ENCODE measurements at regions not wholly inside any gene's neighbourhood (a gene's known extent, or its start where the extent isn't known, plus 50 kb on each side); places are given as distances from the start of the nearest gene placed in this dataset.

GRCh38 chr14:34241185-34241711, 220.8 kb downstream of the SPTSSA start:
- no peak for DNase-seq (ENCODE audit: low spot score)

GRCh38 chr14:34238610-34239009, 223.4 kb downstream of the SPTSSA start:
- no peak for DNase-seq (ENCODE audit: low spot score)

DNA sequence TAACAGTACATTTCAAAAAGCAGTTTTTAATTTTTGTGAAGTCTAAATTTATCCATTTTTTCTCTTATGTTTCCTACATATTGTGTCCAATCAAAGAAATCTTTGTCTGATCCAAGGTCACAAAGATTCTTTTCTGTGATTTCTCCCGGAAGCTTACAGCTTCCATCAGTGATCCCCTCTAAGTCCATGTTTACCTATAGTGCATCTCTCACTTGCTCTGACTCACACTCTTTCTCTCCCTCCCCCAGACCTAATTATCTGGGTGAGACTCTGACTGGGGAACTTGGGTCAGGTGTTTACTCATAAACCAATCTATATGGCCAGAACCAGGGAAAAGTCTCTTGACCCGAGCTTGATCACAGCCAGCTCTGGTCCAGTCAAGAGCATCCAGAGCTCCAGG, 224.4 kb downstream of the SPTSSA start:
- no peak for DNase-seq (ENCODE audit: low spot score)

DNA sequence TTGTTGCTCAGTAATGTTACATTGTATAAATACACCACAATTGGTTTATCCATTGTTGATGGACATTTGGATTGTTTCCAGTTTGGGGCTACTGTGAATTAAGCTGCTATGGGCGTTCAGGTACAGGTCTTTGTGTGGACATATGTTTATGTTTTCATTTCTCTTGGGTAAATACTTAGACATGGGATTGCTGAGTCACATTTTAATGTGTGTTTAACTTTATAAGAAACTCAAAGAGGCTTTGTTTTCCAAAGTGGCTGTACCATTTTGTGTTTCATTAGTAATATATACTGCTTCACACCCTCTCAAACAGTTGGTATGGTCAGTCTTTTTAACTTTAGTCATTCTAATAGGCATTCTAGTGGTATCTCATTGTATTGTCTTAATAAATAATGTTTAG, 225.0 kb downstream of the SPTSSA start:
- no peak for DNase-seq (ENCODE audit: low spot score)

DNA sequence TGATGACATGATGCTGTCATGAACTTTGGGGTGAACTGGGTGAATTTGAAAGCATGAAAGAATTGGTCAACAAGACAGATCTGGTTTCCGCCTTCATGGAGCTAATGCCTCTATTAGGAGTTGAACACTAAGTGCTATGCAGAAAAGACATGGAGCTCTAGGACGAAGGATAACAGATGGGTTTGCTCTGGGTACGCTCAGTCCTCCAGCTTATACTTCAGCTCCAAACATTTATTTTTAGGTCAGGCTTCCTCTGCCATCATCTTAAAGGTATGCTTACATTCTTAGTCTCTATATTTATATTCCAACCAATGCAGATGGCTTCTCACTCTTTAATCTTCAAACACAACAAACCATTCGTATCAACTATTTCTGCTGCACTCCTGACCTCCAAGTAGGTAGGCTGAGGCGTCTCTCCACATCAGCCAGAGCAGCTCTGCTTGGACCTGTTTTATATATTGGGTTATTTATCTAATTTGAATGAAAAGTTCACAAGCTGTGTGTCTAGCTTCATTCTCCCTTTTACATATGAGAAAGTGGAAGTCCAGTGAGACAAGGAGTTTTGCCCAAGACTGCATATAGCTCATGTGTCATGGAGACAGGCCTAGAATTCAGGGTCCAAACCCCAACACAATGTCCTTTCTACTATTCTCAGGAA, 226.3 kb downstream of the SPTSSA start:
- no peak for DNase-seq (ENCODE audit: low spot score)

GRCh38 chr14:34234258-34234657, 227.8 kb downstream of the SPTSSA start:
- DNase-seq (ENCODE audit: low spot score) = no peak

DNA sequence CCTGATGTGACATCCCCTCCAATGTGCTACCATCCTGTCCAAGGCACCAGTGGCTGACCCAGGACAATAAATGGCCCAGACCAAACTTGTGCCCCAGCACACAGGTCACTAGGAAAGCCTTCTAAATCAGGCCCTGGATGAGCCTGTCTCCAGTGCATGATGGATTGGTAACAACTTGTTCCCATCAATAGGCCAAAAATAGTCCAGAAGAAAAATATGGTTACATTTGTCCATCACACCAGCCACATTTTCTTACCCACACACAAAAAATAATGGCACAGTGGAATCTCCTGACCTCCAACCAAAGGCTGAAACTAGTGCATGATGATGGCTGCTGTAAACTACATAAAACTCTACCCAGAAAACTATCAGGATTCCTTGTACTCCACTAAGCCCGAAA, 228.4 kb downstream of the SPTSSA start:
- no peak for DNase-seq (ENCODE audit: low spot score)

DNA sequence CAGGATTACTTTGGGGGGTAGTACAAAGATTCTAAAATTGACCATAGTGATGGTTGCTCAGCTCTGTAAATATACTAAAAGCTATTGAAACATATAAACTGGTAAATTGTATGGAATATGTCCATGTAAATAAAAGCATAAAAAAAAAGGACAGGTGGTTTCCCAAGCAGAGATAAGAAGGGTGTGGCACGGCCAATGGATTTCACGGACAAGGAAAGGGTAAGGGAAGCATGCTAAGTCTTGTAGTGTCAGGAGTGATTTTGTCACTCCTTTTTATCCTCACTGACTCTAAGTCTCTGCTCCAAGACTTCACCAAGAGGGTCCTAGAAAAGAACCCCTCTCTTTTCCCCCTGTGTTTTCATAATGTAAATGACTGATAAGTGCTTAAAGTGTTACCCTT, 229.2 kb downstream of the SPTSSA start:
- no peak for DNase-seq (ENCODE audit: low spot score)

DNA sequence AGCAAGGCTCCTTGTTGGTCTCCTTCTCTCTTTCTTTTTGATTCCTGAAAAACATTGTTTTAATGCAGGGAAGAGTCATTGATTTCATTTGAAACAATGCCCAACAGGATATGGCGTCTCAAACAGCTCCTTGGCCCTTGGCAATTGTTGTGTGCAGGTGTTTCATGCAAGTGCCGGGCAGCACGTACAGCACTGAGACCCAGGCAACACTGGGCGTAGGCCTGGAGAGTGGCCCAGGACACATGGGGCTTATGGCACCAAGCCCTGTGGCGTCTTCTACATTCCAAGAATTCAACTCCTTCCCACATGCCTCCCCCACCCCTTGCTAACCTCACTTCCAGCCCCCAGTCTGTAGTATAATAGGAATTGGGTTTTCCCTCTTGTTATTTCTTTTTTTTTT, 230.4 kb downstream of the SPTSSA start:
- DNase-seq (ENCODE audit: low spot score) = no peak

- no peak for DNase-seq (ENCODE audit: low spot score)
Measured at GRCh38 chr14:34229140-34229539, 232.9 kb downstream of the SPTSSA start.

DNA sequence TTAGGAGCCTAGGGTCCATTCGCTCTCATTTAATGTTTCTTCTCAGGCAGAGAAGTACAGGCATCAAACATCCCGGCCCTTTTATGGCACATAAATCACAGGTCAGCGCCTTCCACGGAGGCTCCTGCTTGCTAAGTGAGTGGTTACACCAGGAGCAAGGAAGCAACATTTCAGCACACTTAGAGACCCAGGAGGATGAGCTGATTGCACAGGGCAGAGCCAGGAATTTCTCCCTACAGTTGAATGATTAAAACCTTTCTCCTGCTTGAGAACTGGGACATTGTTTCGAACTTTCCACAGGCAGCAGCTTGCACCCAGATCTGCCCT, 233.4 kb downstream of the SPTSSA start:
- no peak for DNase-seq (ENCODE audit: low spot score)

- peak; percentile 91 for DNase-seq (ENCODE audit: low spot score)
Measured at GRCh38 chr14:34227834-34228649, 234.0 kb downstream of the SPTSSA start.

DNA sequence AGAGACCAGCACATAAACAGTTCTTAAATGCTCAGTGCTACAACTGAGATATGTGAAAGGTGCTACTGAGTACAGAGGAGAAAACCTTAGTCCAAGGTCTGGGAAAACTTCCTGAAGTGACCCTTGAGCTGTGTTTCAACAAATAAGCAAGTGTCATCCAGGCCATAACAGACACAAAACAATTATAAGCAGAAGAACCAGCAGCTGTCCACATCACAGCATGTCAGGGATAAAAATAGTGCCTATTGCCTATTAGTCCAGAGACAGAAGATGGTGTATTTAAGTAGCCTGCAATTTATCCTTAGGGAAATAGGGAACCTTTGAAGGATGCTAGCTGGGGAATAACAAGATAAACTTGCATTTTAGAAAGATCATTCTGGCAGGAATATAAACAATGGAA, 237.8 kb downstream of the SPTSSA start:
- DNase-seq (ENCODE audit: low spot score) = no peak

- no peak for DNase-seq (ENCODE audit: low spot score)
Measured at GRCh38 chr14:34223373-34224148, 238.5 kb downstream of the SPTSSA start.

- DNase-seq (ENCODE audit: low spot score) = no peak
Measured at GRCh38 chr14:34222867-34223266, 239.2 kb downstream of the SPTSSA start.

DNA sequence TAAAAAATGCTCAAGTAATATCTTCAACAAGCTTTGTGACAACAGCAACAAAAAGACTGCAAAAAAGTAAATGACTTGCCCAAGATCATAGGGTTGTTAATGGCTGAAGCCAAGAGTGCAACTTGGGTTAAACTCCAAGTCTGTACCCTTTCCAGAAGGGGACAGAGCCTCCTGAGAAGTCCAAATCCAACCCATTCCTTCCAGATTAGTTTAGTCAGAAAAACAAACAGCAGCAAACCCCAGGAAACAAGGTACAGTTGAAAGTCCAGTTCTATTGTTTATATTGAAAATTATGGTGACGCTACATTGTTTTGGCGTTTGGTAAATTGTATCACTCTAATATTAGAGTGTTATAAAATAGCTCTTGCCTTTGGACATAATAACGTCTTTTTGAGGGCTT, 239.9 kb downstream of the SPTSSA start:
- DNase-seq (ENCODE audit: low spot score) = no peak

- DNase-seq (ENCODE audit: low spot score) = no peak
Measured at GRCh38 chr14:34220921-34221320, 241.1 kb downstream of the SPTSSA start.

- DNase-seq (ENCODE audit: low spot score) = no peak
Measured at GRCh38 chr14:34220378-34220706, 241.7 kb downstream of the SPTSSA start.

- DNase-seq (ENCODE audit: low spot score) = no peak
Measured at GRCh38 chr14:34219661-34220377, 242.2 kb downstream of the SPTSSA start.

- DNase-seq (ENCODE audit: low spot score) = no peak
Measured at GRCh38 chr14:34218881-34219280, 243.2 kb downstream of the SPTSSA start.

DNA sequence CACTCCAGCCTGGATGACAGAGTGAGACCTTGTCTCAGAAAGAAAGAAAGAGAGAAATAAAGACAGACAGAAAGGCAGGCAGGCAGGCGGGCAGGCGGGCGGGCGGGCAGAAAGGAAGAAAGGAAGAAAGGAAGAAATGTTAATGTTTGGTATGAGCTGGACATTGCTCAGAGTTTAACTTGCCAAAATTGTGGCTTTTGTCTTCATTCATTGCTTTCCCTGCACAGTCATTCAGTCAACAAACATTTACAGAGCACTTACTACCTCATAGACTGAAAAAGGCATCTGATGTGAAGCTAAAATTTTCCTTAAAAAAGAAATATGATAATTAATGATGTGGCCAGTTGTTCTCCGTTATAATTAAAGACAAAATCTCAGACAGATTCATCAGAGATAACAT, 247.1 kb downstream of the SPTSSA start:
- DNase-seq (ENCODE audit: low spot score) = no peak

DNA sequence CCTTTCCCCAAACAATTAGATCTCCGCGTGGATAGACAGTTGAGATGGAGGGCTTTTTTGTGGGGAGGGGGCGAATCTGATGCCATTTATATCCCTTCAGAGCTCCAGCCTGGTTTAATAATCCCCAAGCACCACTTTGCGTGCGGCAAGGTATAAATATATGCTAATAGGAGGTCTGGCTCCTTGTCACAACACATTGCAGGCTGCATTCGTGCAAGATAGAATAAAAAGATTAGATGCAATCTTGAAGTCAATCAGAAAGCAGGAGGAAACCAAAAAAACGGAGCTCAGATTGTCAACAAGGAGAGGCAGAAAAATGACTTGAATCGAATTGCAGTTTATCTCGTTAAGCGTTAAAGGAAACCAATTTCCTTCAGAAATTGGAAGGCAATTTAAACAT, 248.7 kb downstream of the SPTSSA start:
- DNase-seq (ENCODE audit: low spot score) = no peak

All from AG20443 (cell line).